ENCODE measurements at regions not wholly inside any gene's neighbourhood (a gene's known extent, or its start where the extent isn't known, plus 50 kb on each side); places are given as distances from the start of the nearest gene placed in this dataset.

- 64 to 65% methylated on average over 2 of the region's 2 CpGs for WGBS, 2 donors
These were observed 293.9 kb downstream of the BRINP2 start for GRCh38 chr1:177464686-177465085.

DNA sequence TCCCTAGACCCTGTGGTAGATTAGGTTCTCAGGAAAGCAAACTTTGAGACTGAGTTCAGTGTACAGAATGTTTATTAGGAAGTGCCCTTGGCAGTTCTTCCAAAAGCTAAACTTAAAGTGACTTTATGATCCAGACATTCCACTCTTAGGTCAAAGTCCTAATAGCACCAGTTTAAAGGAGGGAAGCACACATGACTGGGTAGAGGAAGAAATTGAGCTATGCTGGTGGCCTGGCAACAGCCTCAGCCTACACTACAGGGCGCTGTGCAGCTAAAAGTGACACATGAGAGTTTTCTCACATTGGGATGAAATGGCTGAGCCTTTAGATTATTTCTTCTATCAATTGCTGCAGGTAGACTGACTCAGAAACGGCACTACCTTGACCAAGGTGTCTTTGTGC lies 280.4 kb downstream of the BRINP2 start:
- H3K4me3 ChIP-seq (ENCODE audit: low read depth, poor library complexity, severe bottlenecking) = no peak overlapping the region
- WGBS, 2 donors = 82 to 87% methylated on average over 2 of the region's 2 CpGs
- DNase-seq (ENCODE audit: low spot score in 2 of 2) = no peak
- intact Hi-C loops (cut with DNase I; ENCODE audit: low total_unique reads) = no loop called here
- TF ChIP-seq POLR2A (IDR thresholded peaks at IDR 0.05) = no peak
- no peak for TF ChIP-seq CTCF (IDR thresholded peaks at IDR 0.05)

More at GRCh38 chr1:177464686-177465085, 293.9 kb downstream of the BRINP2 start:
- no peak overlapping the region for H3K4me3 ChIP-seq (ENCODE audit: low read depth, poor library complexity, severe bottlenecking)
- TF ChIP-seq POLR2A (IDR thresholded peaks at IDR 0.05) (no peak), CTCF (IDR thresholded peaks at IDR 0.05) (no peak)
- no peak for DNase-seq (ENCODE audit: low spot score in 2 of 2)
- intact Hi-C loops (cut with DNase I; ENCODE audit: low total_unique reads) = no loop called here

GRCh38 chr1:177448652-177449357 lies 278.0 kb downstream of the BRINP2 start:
- no peak overlapping the region for H3K4me3 ChIP-seq (ENCODE audit: low read depth, poor library complexity, severe bottlenecking)
- no peak for DNase-seq (ENCODE audit: low spot score in 2 of 2)
- intact Hi-C loops (cut with DNase I; ENCODE audit: low total_unique reads) = no loop called here
- no peak for TF ChIP-seq CTCF (IDR thresholded peaks at IDR 0.05)
- TF ChIP-seq POLR2A (IDR thresholded peaks at IDR 0.05) = no peak
- WGBS, 2 donors = 36 to 45% methylated on average over 5 of the region's 5 CpGs

DNA sequence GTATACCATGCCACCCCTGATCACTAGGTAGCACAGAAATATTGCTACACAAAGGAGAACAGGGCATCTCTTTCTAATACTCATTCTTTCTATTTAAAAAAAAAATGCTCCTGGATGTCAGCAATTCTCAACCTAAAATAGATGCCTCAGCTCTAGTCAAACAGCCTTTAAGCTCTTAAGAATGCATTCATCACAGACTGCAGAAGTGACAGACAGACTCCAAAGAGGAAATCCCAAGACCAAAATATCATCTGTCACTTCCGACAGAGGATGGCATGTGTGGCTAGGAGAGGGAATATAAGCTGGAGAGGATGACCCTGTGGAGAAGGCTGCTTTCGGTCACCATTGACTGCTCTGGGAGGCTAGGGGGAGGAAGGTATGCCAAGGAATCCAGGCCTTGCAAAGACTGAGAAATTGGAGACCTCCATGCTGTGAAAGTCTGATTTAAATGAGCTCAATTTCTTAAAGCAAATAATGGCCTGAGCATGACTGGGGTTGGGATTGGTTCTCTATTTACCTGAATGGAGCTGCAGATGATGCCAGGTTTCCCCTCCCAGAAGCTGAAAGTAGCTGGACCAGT lies 277.4 kb downstream of the BRINP2 start:
- TF ChIP-seq POLR2A (IDR thresholded peaks at IDR 0.05) (no peak), CTCF (IDR thresholded peaks at IDR 0.05) (no peak)
- intact Hi-C loops (cut with DNase I; ENCODE audit: low total_unique reads) = no loop called here
- WGBS, 2 donors = 76 to 86% methylated on average over 2 of the region's 2 CpGs
- DNase-seq (ENCODE audit: low spot score in 2 of 2) = no peak
- H3K4me3 ChIP-seq (ENCODE audit: low read depth, poor library complexity, severe bottlenecking) = no peak overlapping the region

GRCh38 chr1:177444997-177445746 lies 274.4 kb downstream of the BRINP2 start:
- no peak for TF ChIP-seq POLR2A (IDR thresholded peaks at IDR 0.05)
- TF ChIP-seq CTCF (IDR thresholded peaks at IDR 0.05) = no peak
- intact Hi-C loops (cut with DNase I; ENCODE audit: low total_unique reads) = no loop called here

More at GRCh38 chr1:177444997-177445746, 274.4 kb downstream of the BRINP2 start:
- no peak overlapping the region for H3K4me3 ChIP-seq (ENCODE audit: low read depth, poor library complexity, severe bottlenecking)
- DNase-seq (ENCODE audit: low spot score in 2 of 2) = no peak
- 61 to 68% methylated on average over 3 of the region's 3 CpGs for WGBS, 2 donors
